Ishikawa (cell line): ENCODE measurements at regions not wholly inside any gene's neighbourhood (a gene's known extent, or its start where the extent isn't known, plus 50 kb on each side); places are given as distances from the start of the nearest gene placed in this dataset.

Experiments used
- CEBPB ChIP-seq: IDR thresholded peaks from 2 replicates; pipeline ENCODE4 v1.6.1; 2012
- EP300 ChIP-seq: IDR thresholded peaks from 2 replicates; pipeline ENCODE4 v1.6.1; 2012; ENCODE audit warnings: borderline replicate concordance
- RAD21 ChIP-seq: IDR thresholded peaks from 2 replicates; pipeline ENCODE4 v1.6.1; 2012; ENCODE audit warnings: low read depth
- TF ChIP-seq, protein P1 (sequence below): IDR thresholded peaks from 2 replicates; pipeline ENCODE4 v1.6.1; 2012
- TF ChIP-seq, protein P2 (sequence below): IDR thresholded peaks from 2 replicates; pipeline ENCODE4 v1.6.1; 2012; ENCODE audit warnings: low read depth, mild to moderate bottlenecking

DNA sequence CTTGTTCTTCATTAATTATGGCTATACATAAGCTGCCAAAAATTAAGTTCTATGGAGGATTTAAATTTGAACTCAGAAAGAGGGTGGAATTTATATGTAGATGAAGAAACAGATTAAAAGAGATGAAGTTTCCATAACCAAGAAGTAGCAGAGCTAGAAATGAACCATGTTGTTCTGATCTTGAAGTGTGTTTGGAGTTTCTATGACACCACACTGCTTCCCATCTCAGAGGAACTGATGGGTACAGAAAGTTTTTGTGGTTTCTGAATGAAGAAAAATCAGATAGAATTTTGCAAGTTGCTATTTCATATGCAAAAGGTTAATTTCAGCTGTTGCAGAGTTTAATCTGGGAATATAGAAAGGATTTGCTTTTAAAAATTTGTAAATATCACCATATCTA is 710.3 kb downstream of the PDCD6IP start:
- TF ChIP-seq RAD21 (no peak), EP300 (no peak), CEBPB (no peak)
- TF ChIP-seq, protein P1, sequence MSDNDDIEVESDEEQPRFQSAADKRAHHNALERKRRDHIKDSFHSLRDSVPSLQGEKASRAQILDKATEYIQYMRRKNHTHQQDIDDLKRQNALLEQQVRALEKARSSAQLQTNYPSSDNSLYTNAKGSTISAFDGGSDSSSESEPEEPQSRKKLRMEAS: no peak
- TF ChIP-seq, protein P2, sequence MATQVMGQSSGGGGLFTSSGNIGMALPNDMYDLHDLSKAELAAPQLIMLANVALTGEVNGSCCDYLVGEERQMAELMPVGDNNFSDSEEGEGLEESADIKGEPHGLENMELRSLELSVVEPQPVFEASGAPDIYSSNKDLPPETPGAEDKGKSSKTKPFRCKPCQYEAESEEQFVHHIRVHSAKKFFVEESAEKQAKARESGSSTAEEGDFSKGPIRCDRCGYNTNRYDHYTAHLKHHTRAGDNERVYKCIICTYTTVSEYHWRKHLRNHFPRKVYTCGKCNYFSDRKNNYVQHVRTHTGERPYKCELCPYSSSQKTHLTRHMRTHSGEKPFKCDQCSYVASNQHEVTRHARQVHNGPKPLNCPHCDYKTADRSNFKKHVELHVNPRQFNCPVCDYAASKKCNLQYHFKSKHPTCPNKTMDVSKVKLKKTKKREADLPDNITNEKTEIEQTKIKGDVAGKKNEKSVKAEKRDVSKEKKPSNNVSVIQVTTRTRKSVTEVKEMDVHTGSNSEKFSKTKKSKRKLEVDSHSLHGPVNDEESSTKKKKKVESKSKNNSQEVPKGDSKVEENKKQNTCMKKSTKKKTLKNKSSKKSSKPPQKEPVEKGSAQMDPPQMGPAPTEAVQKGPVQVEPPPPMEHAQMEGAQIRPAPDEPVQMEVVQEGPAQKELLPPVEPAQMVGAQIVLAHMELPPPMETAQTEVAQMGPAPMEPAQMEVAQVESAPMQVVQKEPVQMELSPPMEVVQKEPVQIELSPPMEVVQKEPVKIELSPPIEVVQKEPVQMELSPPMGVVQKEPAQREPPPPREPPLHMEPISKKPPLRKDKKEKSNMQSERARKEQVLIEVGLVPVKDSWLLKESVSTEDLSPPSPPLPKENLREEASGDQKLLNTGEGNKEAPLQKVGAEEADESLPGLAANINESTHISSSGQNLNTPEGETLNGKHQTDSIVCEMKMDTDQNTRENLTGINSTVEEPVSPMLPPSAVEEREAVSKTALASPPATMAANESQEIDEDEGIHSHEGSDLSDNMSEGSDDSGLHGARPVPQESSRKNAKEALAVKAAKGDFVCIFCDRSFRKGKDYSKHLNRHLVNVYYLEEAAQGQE: no peak
